OCI-LY3 (cell line): ENCODE measurements at regions not wholly inside any gene's neighbourhood (a gene's known extent, or its start where the extent isn't known, plus 50 kb on each side); places are given as distances from the start of the nearest gene placed in this dataset.
A peak's percentile ranks its signal among the peaks of the same experiment; 100 is the strongest.

Source experiments
- H2AFZ ChIP-seq: fragments of 200-600, 300-600 bp; shearing (Covaris generic); 2 replicates; pipeline ENCODE4 v1.6.0; 2014; ENCODE audit warnings: antibody characterized with exemption, low read depth, low read length
- H3K27ac ChIP-seq: fragments of 200-600, 300-600 bp; sonication (generic); 2 replicates; pipeline ENCODE4 v1.5.1; 2014; ENCODE audit warnings: mild to moderate bottlenecking, low read length, moderate library complexity, mixed read lengths
- H3K27me3 ChIP-seq: fragments of 200-600, 300-600 bp; sonication (generic); 2 replicates; pipeline ENCODE4 v1.6.1; 2014; ENCODE audit warnings: low read depth, low read length, mixed read lengths
- H3K36me3 ChIP-seq: fragments of 200-600, 300-600 bp; sonication (generic); replicated peaks from 2 replicates; pipeline ENCODE3; 2014; ENCODE audit warnings: low read depth, low read length, mixed read lengths
- H3K4me1 ChIP-seq: fragments of 300-600, 200-600 bp; sonication (generic); 2 replicates; pipeline ENCODE4 v1.6.1; 2014; ENCODE audit warnings: low read length, mixed read lengths
- H3K4me2 ChIP-seq: fragments of 200-600, 300-600 bp; sonication (generic); 2 replicates; pipeline ENCODE4 v1.6.1; 2014; ENCODE audit warnings: low read length, mixed read lengths
- H3K4me3 ChIP-seq: fragments of 300-600, 200-600 bp; sonication (generic); 2 replicates; pipeline ENCODE4 v1.5.1; 2014; ENCODE audit warnings: antibody characterized with exemption, mild to moderate bottlenecking, low read length, moderate library complexity
- H3K79me2 ChIP-seq: fragments of 300-600, 200-600 bp; shearing (Covaris generic); 2 replicates; pipeline ENCODE4 v1.6.1; 2014; ENCODE audit warnings: mild to moderate bottlenecking, low read length, mixed read lengths
- H3K9ac ChIP-seq: fragments of 300-600, 200-600 bp; shearing (Covaris generic); 2 replicates; pipeline ENCODE4 v1.6.0; 2014; ENCODE audit warnings: mild to moderate bottlenecking, low read length, moderate library complexity
- H3K9me3 ChIP-seq: fragments of 200-600, 300-600 bp; shearing (Covaris generic); 2 replicates; pipeline ENCODE4 v1.6.1; 2014; ENCODE audit warnings: low read length, mixed read lengths; ENCODE audit not compliant: insufficient read depth
- H4K20me1 ChIP-seq: fragments of 200-600, 300-600 bp; sonication (generic); 2 replicates; pipeline ENCODE4 v1.6.1; 2016; ENCODE audit warnings: low read length, mixed read lengths; ENCODE audit not compliant: insufficient read depth
- CTCF ChIP-seq: fragments of 200-600, 300-600 bp; sonication (generic); IDR thresholded peaks from 2 replicates; pipeline ENCODE4 v1.5.1; 2014; ENCODE audit warnings: antibody characterized with exemption, low read length, low read depth
- EZH2phosphoT487 ChIP-seq: fragments of 200-600 bp; shearing (Covaris generic); IDR thresholded peaks from 2 replicates; pipeline ENCODE4 v1.6.1; 2018; ENCODE audit warnings: antibody characterized with exemption, mixed run types, low read depth

GRCh38 chr2:104430359-104430740 is 423.6 kb upstream of the POU3F3 start:
- Histone ChIP-seq H3K27me3 (peaks cover 32% of the 10 kb centered on the region), H3K4me3 (no peak overlapping the region), H3K9me3 (no peaks in the 10 kb centered on the region), H3K4me1 (peaks cover 26% of the 10 kb centered on the region), H4K20me1 (no peaks in the 10 kb centered on the region), H3K4me2 (no peak overlapping the region), H2AFZ (no peak overlapping the region), H3K9ac (no peak overlapping the region), H3K36me3 (no peaks in the 10 kb centered on the region), H3K27ac (no peak overlapping the region), H3K79me2 (no peaks in the 10 kb centered on the region)
- TF ChIP-seq EZH2phosphoT487 (no peak), CTCF (no peak)

- H4K20me1 ChIP-seq = no peaks in the 10 kb centered on the region
- no peak overlapping the region for H2AFZ ChIP-seq
- peaks cover 31% of the 10 kb centered on the region for H3K4me1 ChIP-seq
- H3K4me2 ChIP-seq = no peak overlapping the region
- H3K4me3 ChIP-seq = no peak overlapping the region
- peaks cover 31% of the 10 kb centered on the region for H3K27me3 ChIP-seq
- TF ChIP-seq EZH2phosphoT487 (no peak), CTCF (no peak)
- H3K9me3 ChIP-seq = no peaks in the 10 kb centered on the region
- H3K79me2 ChIP-seq = no peaks in the 10 kb centered on the region
- H3K9ac ChIP-seq = no peak overlapping the region
- no peaks in the 10 kb centered on the region for H3K36me3 ChIP-seq
- no peak overlapping the region for H3K27ac ChIP-seq
Measured at GRCh38 chr2:104430852-104431251, 423.1 kb upstream of the POU3F3 start.

- H4K20me1 ChIP-seq = no peaks in the 10 kb centered on the region
- no peak overlapping the region for H3K9ac ChIP-seq
- H3K9me3 ChIP-seq = no peaks in the 10 kb centered on the region
- no peak overlapping the region for H3K4me2 ChIP-seq
- no peak overlapping the region for H3K27ac ChIP-seq
- H3K79me2 ChIP-seq = no peaks in the 10 kb centered on the region
- no peak overlapping the region for H3K4me3 ChIP-seq
- TF ChIP-seq CTCF (no peak), EZH2phosphoT487 (no peak)
- peaks cover 32% of the 10 kb centered on the region for H3K4me1 ChIP-seq
- H3K27me3 ChIP-seq = peaks cover 25% of the 10 kb centered on the region
- H2AFZ ChIP-seq = no peak overlapping the region
- no peaks in the 10 kb centered on the region for H3K36me3 ChIP-seq
Measured at GRCh38 chr2:104431701-104432121, 422.2 kb upstream of the POU3F3 start.

GRCh38 chr2:104432401-104432800 is 421.5 kb upstream of the POU3F3 start:
- Histone ChIP-seq H3K4me3 (peak overlapping the region; percentile 17), H3K4me1 (peaks cover 32% of the 10 kb centered on the region), H3K79me2 (no peaks in the 10 kb centered on the region), H3K9ac (no peak overlapping the region), H2AFZ (no peak overlapping the region), H3K27ac (no peak overlapping the region), H3K4me2 (peak overlapping the region; percentile 32), H3K27me3 (peaks cover 25% of the 10 kb centered on the region), H3K36me3 (no peaks in the 10 kb centered on the region), H4K20me1 (no peaks in the 10 kb centered on the region), H3K9me3 (no peaks in the 10 kb centered on the region)
- TF ChIP-seq EZH2phosphoT487 (no peak), CTCF (no peak)
